Prostate gland (tissue), 1 donor: ENCODE measurements at regions not wholly inside any gene's neighbourhood (a gene's known extent, or its start where the extent isn't known, plus 50 kb on each side); places are given as distances from the start of the nearest gene placed in this dataset.

Source experiments
- POLR2A ChIP-seq: fragments of 450-650 bp; IDR thresholded peaks from one replicate; pipeline ENCODE4 v1.6.1; 2016; ENCODE audit warnings: antibody characterized with exemption, mild to moderate bottlenecking
- POLR2AphosphoS5 ChIP-seq: sonication (generic); formaldehyde crosslinking; IDR thresholded peaks from one replicate; pipeline ENCODE4 v1.6.1; 2017; ENCODE audit warnings: antibody characterized with exemption

DNA sequence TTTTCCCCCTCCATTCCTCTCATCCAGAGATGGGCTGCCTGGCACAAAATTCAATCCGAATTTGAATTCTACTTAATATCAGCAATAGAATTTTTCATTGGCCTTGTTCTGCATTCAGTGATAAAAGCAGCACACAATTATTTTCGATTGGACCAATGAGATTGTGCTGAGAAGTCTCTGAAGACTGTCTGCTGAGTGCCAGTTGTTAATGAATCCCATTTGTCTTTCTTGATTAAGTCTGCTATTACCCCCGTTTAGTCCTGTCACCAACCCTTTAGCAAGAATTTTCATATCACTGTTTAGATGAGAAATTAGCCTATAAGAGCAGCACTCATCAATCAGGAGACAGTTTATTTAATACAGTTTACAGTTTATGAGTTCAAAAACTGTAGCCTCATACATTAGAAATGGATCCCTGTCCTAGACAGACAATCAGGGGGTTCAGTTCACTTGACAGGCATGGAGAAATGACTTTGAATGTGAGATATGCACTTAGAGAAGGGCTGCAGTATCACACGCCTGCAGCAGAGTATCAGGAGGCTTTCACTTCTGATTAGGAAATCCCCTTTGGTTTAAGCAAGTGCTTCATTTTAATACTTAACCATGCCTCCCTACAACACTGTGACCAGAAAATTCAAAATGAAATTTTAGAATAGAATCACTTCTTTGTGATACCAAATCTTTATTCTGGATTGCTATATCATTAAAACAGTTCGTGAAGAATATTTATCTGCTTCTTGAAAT lies 304.7 kb upstream of the PTBP2 start:
- no peak for TF ChIP-seq POLR2A
- TF ChIP-seq POLR2AphosphoS5 = no peak
